NCI-H510A treated with DMSO at 0.1 percent for 48 hours (cell line): ENCODE measurements at regions not wholly inside any gene's neighbourhood (a gene's known extent, or its start where the extent isn't known, plus 50 kb on each side); places are given as distances from the start of the nearest gene placed in this dataset.
A peak's percentile ranks its signal among the peaks of the same experiment; 100 is the strongest.

Experiments
- DNase-seq: peaks from one replicate; lab custom pipeline; 2025; lab: John Stamatoyannopoulos, UW

- DNase-seq, result no peak
Measured at GRCh38 chr4:81946996-81947395, 426.8 kb downstream of the HNRNPD start.

- DNase-seq, result no peak
Measured at GRCh38 chr4:81930506-81931238, 443.1 kb downstream of the HNRNPD start.

- no peak for DNase-seq
Measured at GRCh38 chr4:81923140-81923539, 450.7 kb downstream of the HNRNPD start.

GRCh38 chr4:81922313-81922712 lies 450.6 kb upstream of the RASGEF1B start:
- no peak for DNase-seq

- DNase-seq, result no peak
Measured at GRCh38 chr4:81921751-81922159, 450.0 kb upstream of the RASGEF1B start.

GRCh38 chr4:81919810-81920209 lies 448.1 kb upstream of the RASGEF1B start:
- DNase-seq, result no peak

- peak; percentile 7 for DNase-seq
Measured at GRCh38 chr4:81919223-81919622, 447.5 kb upstream of the RASGEF1B start.

GRCh38 chr4:81915430-81915829 lies 443.7 kb upstream of the RASGEF1B start:
- DNase-seq, result no peak

GRCh38 chr4:81914623-81915022 lies 442.9 kb upstream of the RASGEF1B start:
- no peak for DNase-seq

- no peak for DNase-seq
Measured at GRCh38 chr4:81913427-81913879, 441.7 kb upstream of the RASGEF1B start.

- DNase-seq, result no peak
Measured at GRCh38 chr4:81912376-81913030, 440.8 kb upstream of the RASGEF1B start.

- no peak for DNase-seq
Measured at GRCh38 chr4:81906905-81907304, 435.2 kb upstream of the RASGEF1B start.

GRCh38 chr4:81905971-81906370 lies 434.3 kb upstream of the RASGEF1B start:
- no peak for DNase-seq

GRCh38 chr4:81904121-81904520 lies 432.4 kb upstream of the RASGEF1B start:
- no peak for DNase-seq

GRCh38 chr4:81903212-81903611 lies 431.5 kb upstream of the RASGEF1B start:
- DNase-seq, result no peak

GRCh38 chr4:81898862-81899504 lies 427.3 kb upstream of the RASGEF1B start:
- DNase-seq, result no peak

GRCh38 chr4:81896936-81897335 lies 425.2 kb upstream of the RASGEF1B start:
- DNase-seq, result no peak

- DNase-seq, result no peak
Measured at GRCh38 chr4:81891005-81891996, 419.6 kb upstream of the RASGEF1B start.

GRCh38 chr4:81884986-81885385 lies 413.3 kb upstream of the RASGEF1B start:
- DNase-seq, result no peak

- no peak for DNase-seq
Measured at GRCh38 chr4:81883530-81884450, 412.1 kb upstream of the RASGEF1B start.

GRCh38 chr4:81883004-81883403 lies 411.3 kb upstream of the RASGEF1B start:
- no peak for DNase-seq
